PFSK-1 (cell line): ENCODE measurements at regions not wholly inside any gene's neighbourhood (a gene's known extent, or its start where the extent isn't known, plus 50 kb on each side); places are given as distances from the start of the nearest gene placed in this dataset.

Source experiments
- FOXP2 ChIP-seq: optimal IDR thresholded peaks from 2 replicates; pipeline ENCODE3; 2011; ENCODE audit warnings: borderline replicate concordance, control low read depth, inconsistent platforms; ENCODE audit not compliant: insufficient read depth; ENCODE audit errors: extremely low read length, extremely low read depth
- POLR2AphosphoS5 ChIP-seq: IDR thresholded peaks from 2 replicates; pipeline ENCODE4 v1.6.1; 2012; ENCODE audit warnings: low read depth, mild to moderate bottlenecking, control low read depth, low read length, moderate library complexity
- SIN3A ChIP-seq: IDR thresholded peaks from 2 replicates; pipeline ENCODE4 v1.6.1; 2012; ENCODE audit warnings: mild to moderate bottlenecking, low read length, moderate library complexity, borderline replicate concordance; ENCODE audit not compliant: insufficient read depth
- TAF1 ChIP-seq: IDR thresholded peaks from 2 replicates; pipeline ENCODE4 v1.6.1; 2012; ENCODE audit warnings: low read length, control low read depth, borderline replicate concordance; ENCODE audit not compliant: insufficient read depth
- TF ChIP-seq, protein P1 (sequence below), 2 experiments: IDR thresholded peaks; 2 replicates each; pipeline versions ENCODE4 v1.6.1 to v1.8.0; 2011 to 2012; ENCODE audit warnings: low read depth in 2 of 2, low read length in 2 of 2, control low read depth in 1 of 2, inconsistent platforms in 1 of 2, mild to moderate bottlenecking in 1 of 2, moderate library complexity in 1 of 2; ENCODE audit not compliant: insufficient read depth in 1 of 2

DNA sequence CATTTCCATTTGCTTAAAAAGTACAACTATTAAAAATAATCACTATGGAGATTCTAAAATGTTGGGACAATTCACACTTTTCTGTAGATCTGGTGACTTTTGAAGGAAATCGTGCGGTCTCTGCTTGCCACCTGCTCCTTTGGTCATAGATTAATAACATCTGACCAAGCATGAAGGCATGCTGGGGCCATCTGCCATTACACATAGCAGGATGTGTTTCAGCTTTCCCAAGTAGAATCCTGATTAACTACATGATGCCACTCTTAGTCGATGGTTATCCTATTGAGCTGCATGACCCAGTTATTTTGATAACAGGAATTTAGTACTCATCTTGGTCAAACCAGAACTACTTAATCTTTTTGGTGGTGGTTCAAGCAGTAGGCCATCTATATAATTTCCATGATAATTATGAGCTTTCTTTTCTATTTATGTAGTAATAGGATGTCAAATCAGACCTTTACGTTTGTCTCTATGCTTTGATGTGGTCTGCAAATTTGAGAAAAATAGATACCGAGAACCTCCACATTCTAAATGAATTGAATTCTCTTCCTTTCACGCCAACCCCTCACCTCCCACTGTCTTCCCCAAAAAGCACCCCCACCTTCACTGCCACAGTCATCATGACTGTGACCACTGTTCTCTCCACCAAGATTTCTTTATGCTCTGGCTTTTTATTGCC, 158.1 kb downstream of the DIPK2A start:
- no peak for TF ChIP-seq FOXP2
- TF ChIP-seq, protein P1, sequence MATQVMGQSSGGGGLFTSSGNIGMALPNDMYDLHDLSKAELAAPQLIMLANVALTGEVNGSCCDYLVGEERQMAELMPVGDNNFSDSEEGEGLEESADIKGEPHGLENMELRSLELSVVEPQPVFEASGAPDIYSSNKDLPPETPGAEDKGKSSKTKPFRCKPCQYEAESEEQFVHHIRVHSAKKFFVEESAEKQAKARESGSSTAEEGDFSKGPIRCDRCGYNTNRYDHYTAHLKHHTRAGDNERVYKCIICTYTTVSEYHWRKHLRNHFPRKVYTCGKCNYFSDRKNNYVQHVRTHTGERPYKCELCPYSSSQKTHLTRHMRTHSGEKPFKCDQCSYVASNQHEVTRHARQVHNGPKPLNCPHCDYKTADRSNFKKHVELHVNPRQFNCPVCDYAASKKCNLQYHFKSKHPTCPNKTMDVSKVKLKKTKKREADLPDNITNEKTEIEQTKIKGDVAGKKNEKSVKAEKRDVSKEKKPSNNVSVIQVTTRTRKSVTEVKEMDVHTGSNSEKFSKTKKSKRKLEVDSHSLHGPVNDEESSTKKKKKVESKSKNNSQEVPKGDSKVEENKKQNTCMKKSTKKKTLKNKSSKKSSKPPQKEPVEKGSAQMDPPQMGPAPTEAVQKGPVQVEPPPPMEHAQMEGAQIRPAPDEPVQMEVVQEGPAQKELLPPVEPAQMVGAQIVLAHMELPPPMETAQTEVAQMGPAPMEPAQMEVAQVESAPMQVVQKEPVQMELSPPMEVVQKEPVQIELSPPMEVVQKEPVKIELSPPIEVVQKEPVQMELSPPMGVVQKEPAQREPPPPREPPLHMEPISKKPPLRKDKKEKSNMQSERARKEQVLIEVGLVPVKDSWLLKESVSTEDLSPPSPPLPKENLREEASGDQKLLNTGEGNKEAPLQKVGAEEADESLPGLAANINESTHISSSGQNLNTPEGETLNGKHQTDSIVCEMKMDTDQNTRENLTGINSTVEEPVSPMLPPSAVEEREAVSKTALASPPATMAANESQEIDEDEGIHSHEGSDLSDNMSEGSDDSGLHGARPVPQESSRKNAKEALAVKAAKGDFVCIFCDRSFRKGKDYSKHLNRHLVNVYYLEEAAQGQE (IDR thresholded peaks at IDR 0.05; ENCODE audit: insufficient read depth in 1 of 2, low read depth in 2 of 2, low read length in 2 of 2) = no peak
- TF ChIP-seq POLR2AphosphoS5 = no peak
- no peak for TF ChIP-seq SIN3A
- TF ChIP-seq TAF1 = no peak

DNA sequence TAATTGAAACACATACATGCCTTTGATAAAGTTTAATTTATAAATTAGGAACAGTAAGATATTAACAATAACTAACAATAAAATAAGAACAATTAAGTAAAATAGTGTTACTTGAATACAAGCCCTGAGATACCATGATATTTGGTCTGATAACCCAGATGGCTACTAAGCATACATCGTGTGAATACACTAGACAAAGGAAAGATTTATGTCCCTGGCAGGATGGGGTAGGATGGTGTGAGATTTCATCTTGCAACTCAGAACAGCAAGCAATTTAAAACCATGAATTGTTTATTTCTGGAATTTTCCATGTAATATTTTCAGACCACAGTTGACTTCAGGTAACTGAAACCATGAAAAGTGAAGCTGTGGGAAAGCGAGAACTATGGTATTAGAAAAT, 169.5 kb downstream of the DIPK2A start:
- no peak for TF ChIP-seq POLR2AphosphoS5
- no peak for TF ChIP-seq FOXP2
- TF ChIP-seq, protein P1 (IDR thresholded peaks at IDR 0.05; ENCODE audit: insufficient read depth in 1 of 2, low read depth in 2 of 2, low read length in 2 of 2) = no peak
- TF ChIP-seq TAF1 = no peak
- no peak for TF ChIP-seq SIN3A

DNA sequence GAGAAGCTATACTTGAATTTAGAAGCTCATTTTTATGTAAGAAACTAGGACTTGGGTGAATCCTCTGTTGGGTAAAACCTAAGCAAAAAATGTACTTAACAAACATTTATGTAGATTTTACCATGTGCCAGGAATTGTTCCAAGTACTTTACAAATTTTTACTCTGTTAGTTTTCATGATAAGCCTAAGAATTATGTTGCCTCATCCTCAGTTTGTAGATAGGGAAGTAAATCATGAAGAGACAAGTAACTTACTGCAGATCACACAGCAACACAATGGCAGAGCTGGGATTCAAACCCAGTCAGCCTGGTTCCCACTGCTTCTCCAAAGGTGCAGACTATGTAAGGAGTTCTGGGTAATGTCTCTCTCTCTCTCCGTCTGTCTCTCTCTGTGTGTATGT, 169.9 kb downstream of the DIPK2A start:
- TF ChIP-seq POLR2AphosphoS5 = no peak
- TF ChIP-seq SIN3A = no peak
- TF ChIP-seq, protein P1 (IDR thresholded peaks at IDR 0.05; ENCODE audit: insufficient read depth in 1 of 2, low read depth in 2 of 2, low read length in 2 of 2) = no peak
- TF ChIP-seq TAF1 = no peak

DNA sequence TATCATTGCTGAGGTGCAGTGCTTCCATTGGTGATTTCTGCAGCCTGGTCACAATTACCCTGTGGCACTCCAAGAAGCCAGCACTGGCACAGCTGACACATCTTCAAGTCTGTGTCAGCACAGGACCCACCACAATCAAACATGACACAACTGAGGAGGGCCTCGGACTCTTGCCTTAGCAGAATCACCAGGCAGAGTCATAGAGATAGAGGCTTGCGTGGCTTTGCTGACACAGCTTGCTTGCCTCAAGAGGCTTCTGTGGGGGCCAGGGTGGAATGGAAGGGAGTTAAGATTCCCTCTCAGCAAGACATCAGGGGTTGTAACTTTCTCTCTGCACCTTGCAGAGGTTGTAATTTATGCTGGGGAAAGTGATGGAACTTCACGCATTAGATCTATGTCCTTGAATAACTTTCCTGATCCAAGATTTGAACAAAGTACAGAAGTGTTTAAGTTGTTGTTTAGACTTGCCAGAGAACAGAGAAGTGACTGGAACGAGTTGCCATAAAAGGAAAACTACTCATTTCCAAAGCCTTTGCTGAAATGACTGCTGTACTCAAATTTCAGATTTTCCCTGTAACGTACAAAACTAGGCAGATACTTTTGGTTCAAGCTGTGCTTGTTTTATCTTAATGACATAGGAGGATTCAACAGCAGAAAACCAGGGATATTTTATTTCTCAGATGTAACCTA, 170.7 kb downstream of the DIPK2A start:
- TF ChIP-seq SIN3A (no peak), TAF1 (no peak), FOXP2 (no peak), POLR2AphosphoS5 (no peak)
- TF ChIP-seq, protein P1 (IDR thresholded peaks at IDR 0.05; ENCODE audit: insufficient read depth in 1 of 2, low read depth in 2 of 2, low read length in 2 of 2) = no peak

DNA sequence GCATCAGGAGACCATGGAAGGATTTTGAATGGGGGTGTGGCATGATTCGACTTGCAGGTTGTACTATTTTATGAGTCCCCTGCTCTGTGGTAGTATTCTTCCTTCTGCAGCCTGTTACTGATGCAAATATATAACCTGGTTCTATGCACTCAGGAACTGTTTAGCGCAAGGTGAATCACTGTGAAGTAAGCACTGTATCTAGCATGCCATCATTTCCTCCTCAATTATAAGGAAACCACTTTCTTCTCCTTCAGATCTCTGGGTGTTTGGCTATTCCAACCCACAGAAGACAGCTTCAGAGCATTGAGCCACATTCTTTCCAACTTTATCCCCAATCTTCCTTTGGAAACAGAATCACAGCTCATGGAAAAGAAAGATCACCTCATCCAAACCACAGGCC, 176.7 kb downstream of the DIPK2A start:
- TF ChIP-seq SIN3A (no peak), POLR2AphosphoS5 (no peak)
